Right lobe of liver (tissue), 4 donors: ENCODE measurements at regions not wholly inside any gene's neighbourhood (a gene's known extent, or its start where the extent isn't known, plus 50 kb on each side); places are given as distances from the start of the nearest gene placed in this dataset.

Source experiments
- CTCF ChIP-seq, 4 donors: fragments of 200-600 bp in 3 of 4; fragments of 450-650 bp in 1 of 4; IDR thresholded peaks; one replicate each; pipeline versions ENCODE4 v1.5.1 to v1.8.0; 2016 to 2022; ENCODE audit warnings: antibody characterized with exemption in 4 of 4, mild to moderate bottlenecking in 2 of 4
- POLR2A ChIP-seq: fragments of 450-650 bp; IDR thresholded peaks from one replicate; pipeline ENCODE4 v1.6.1; 2017; ENCODE audit warnings: antibody characterized with exemption, mild to moderate bottlenecking
- donor health status: DM: no; HTN: no; CAD: no.
- donor health status: DM: no; HTN: no; CAD: no.
- donor health status: DM: no; HTN: yes; CAD: no.

GRCh38 chr17:51479303-51479702 is 219.0 kb downstream of the UTP18 start:
- TF ChIP-seq POLR2A (no peak), CTCF (IDR thresholded peaks at IDR 0.05) (no peak)
